ENCODE measurements at regions not wholly inside any gene's neighbourhood (a gene's known extent, or its start where the extent isn't known, plus 50 kb on each side); places are given as distances from the start of the nearest gene placed in this dataset.

DNA sequence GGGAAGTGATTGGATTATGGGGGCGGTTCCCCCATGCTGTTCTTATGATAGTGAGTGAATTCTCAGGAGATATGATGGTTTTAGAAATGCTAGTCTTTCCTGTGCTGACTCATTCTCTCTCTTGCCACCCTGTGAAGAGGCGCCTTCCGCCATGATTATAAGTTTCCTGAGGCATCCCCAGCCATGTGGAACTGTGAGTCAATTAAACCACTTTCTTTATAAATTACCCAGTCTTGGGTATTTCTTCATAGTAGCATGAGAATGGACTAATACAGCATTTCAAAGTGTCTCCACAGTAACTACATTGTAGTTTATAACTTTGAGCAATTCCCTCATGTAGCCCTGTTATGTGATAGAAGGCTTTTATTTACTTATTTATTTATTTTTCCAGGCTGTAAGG lies 128.8 kb upstream of the CHRNA7 start:
- no peak for DNase-seq (ENCODE audit: low spot score)
- Mint-ChIP-seq H3K27ac (no peak overlapping the region), H3K4me3 (ENCODE audit: low read depth) (no peak overlapping the region), H3K9me3 (peaks cover 8% of the 10 kb centered on the region), H3K4me1 (ENCODE audit: low read depth) (no peaks in the 10 kb centered on the region), H3K36me3 (ENCODE audit: low read depth) (no peaks in the 10 kb centered on the region), H3K27me3 (ENCODE audit: low read depth) (no peaks in the 10 kb centered on the region)
- intact Hi-C loops (cut with micrococcal nuclease): no loop called here

DNA sequence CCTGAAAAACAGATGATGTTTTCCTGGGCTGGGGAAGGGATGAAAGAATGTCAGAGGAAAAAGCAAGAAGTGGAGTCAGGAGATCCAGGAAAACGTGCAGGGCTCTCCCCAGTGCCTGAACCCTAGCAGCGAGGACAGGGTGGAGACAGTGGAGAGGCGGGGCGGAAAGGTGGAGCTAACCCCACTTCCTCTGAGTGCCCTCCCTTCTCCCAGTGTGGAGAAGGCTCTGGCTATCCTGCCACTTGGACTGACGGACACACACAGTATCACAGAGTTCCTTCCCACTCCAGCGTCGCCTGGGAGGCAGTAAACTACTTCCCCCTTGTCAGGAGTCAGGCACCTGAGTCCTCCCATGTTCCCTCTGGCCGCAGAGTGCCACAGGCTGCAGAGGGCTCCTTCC lies 125.3 kb upstream of the CHRNA7 start:
- Mint-ChIP-seq H3K36me3 (ENCODE audit: low read depth) (no peaks in the 10 kb centered on the region), H3K4me3 (ENCODE audit: low read depth) (no peak overlapping the region), H3K27me3 (ENCODE audit: low read depth) (no peaks in the 10 kb centered on the region), H3K4me1 (ENCODE audit: low read depth) (no peaks in the 10 kb centered on the region), H3K27ac (no peak overlapping the region), H3K9me3 (no peaks in the 10 kb centered on the region)
- intact Hi-C loops (cut with micrococcal nuclease): no loop called here
- no peak for DNase-seq (ENCODE audit: low spot score)

DNA sequence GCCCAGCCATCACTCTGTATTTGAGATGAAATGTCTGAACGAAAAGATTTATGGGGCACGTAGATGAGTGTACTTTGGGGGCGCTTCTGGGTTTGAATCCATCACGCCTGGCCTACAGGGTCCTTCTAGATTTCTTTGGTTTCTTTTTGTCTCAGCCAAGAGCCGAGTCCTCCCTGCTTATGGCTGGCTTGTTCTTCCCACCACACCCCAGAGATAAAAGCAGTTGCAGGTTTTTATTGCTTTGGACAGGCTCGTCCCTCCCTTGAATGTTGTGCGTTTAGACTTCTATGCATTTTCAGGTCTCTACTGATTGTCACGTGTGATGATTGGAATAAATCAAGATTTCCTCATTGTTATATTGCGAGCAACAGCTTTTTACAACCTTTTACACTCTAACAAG lies 104.8 kb upstream of the CHRNA7 start:
- DNase-seq (ENCODE audit: low spot score): no peak
- no peaks in the 10 kb centered on the region for H3K9me3 Mint-ChIP-seq
- intact Hi-C loops (cut with micrococcal nuclease): no loop called here

DNA sequence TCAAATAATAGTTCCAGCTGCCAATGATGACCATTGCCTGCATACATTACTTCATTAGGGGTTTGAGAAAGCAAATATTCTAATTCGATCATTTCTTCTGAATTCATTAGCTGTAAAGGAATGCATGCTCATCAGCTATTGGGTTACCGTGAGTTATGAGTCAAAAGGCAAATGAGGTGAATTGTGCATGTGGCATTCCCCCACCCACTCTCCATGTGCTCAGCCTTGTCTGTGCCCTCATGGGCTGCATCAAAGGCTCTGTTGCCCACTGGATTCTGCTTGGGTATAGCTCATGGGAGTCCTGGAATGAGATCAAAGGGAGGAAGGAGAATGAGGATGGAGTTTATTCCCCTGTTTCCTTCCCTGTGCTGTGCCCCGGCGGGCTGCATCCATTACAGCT lies 99.3 kb upstream of the CHRNA7 start:
- Mint-ChIP-seq H3K4me1 (ENCODE audit: low read depth) (peaks cover 3% of the 10 kb centered on the region), H3K9me3 (no peaks in the 10 kb centered on the region), H3K4me3 (ENCODE audit: low read depth) (no peak overlapping the region), H3K36me3 (ENCODE audit: low read depth) (no peaks in the 10 kb centered on the region), H3K27me3 (ENCODE audit: low read depth) (no peaks in the 10 kb centered on the region), H3K27ac (no peak overlapping the region)
- DNase-seq (ENCODE audit: low spot score): no peak
- intact Hi-C loops (cut with micrococcal nuclease): no loop called here

More for the DNA sequence above, 104.8 kb upstream of the CHRNA7 start:
- no peaks in the 10 kb centered on the region for H3K4me1 Mint-ChIP-seq (ENCODE audit: low read depth)
- H3K4me3 Mint-ChIP-seq (ENCODE audit: low read depth): no peak overlapping the region
- no peak overlapping the region for H3K27ac Mint-ChIP-seq
- no peaks in the 10 kb centered on the region for H3K27me3 Mint-ChIP-seq (ENCODE audit: low read depth)
- H3K36me3 Mint-ChIP-seq (ENCODE audit: low read depth): no peaks in the 10 kb centered on the region

DNA sequence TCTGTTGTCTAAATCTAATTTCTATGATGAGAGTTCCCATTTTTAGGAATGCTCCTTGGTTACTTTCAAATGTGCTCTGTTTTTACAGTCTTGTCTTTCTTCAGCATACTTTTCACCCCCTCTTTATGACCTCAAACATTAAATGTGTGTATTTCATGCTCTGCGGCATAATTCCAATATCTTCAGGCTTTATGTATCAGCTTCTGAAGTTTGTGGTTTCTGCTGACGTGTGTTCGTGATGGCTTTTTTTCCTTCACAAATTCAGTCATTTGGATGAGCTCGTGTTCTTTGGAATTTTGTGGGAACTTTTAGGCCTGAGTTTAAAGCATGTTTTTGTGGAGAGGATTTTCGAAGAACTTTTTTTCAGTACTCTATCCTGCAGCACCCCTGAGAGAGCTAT lies 97.7 kb upstream of the CHRNA7 start:
- peaks cover 3% of the 10 kb centered on the region for H3K4me1 Mint-ChIP-seq (ENCODE audit: low read depth)
- H3K9me3 Mint-ChIP-seq: no peaks in the 10 kb centered on the region
- intact Hi-C loops (cut with micrococcal nuclease): no loop called here
- H3K27me3 Mint-ChIP-seq (ENCODE audit: low read depth): no peaks in the 10 kb centered on the region
- no peak for DNase-seq (ENCODE audit: low spot score)
- no peaks in the 10 kb centered on the region for H3K36me3 Mint-ChIP-seq (ENCODE audit: low read depth)
- no peak overlapping the region for H3K4me3 Mint-ChIP-seq (ENCODE audit: low read depth)
- H3K27ac Mint-ChIP-seq: no peak overlapping the region

DNA sequence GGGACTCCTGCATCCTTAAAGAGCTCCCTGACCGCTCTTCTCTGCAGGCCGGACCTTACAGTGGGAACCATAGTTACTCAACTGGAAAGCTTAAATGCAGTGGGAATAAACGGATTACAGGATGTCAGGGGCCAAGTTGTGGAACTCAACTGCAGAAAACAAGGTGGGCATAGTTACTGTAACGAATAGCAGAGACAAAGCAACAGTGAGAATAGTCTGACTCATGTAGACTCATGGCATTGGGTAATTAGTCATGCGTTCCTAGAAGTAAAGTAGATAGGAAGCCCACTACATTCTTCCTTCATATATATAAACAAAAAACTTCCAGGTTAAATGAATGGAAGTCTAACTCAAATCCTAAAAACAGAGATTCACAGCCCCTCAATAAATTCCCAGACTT lies 95.5 kb upstream of the CHRNA7 start:
- Mint-ChIP-seq H3K9me3 (no peaks in the 10 kb centered on the region), H3K36me3 (ENCODE audit: low read depth) (no peaks in the 10 kb centered on the region), H3K4me1 (ENCODE audit: low read depth) (peaks cover 3% of the 10 kb centered on the region), H3K27me3 (ENCODE audit: low read depth) (peaks cover 3% of the 10 kb centered on the region), H3K27ac (no peak overlapping the region), H3K4me3 (ENCODE audit: low read depth) (no peak overlapping the region)
- DNase-seq (ENCODE audit: low spot score): no peak
- intact Hi-C loops (cut with micrococcal nuclease): no loop called here

DNA sequence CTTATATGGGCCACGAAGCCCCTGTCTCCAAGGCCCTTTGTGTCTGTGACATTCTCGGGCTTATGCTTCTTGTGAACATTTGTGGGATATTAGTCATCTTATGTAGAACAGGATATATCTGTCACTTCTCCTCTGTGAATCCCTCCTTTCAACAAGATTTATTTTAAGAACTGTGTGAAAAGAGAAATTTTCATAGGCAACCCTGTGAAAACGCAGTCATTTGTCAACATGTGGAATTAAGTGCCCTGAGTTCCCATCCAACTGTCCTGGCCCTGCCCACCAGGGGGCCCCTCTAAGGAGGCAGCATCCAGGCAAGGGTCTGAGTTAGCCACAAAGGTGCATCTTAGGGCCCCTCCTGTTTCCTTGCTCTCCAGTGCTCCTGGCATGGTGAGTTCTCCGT lies 76.8 kb upstream of the CHRNA7 start:
- Mint-ChIP-seq H3K36me3 (ENCODE audit: low read depth) (no peaks in the 10 kb centered on the region), H3K4me3 (ENCODE audit: low read depth) (no peak overlapping the region), H3K4me1 (ENCODE audit: low read depth) (no peaks in the 10 kb centered on the region), H3K27me3 (ENCODE audit: low read depth) (no peaks in the 10 kb centered on the region), H3K27ac (no peak overlapping the region), H3K9me3 (peaks cover 8% of the 10 kb centered on the region)
- intact Hi-C loops (cut with micrococcal nuclease): no loop called here
- no peak for DNase-seq (ENCODE audit: low spot score)

DNA sequence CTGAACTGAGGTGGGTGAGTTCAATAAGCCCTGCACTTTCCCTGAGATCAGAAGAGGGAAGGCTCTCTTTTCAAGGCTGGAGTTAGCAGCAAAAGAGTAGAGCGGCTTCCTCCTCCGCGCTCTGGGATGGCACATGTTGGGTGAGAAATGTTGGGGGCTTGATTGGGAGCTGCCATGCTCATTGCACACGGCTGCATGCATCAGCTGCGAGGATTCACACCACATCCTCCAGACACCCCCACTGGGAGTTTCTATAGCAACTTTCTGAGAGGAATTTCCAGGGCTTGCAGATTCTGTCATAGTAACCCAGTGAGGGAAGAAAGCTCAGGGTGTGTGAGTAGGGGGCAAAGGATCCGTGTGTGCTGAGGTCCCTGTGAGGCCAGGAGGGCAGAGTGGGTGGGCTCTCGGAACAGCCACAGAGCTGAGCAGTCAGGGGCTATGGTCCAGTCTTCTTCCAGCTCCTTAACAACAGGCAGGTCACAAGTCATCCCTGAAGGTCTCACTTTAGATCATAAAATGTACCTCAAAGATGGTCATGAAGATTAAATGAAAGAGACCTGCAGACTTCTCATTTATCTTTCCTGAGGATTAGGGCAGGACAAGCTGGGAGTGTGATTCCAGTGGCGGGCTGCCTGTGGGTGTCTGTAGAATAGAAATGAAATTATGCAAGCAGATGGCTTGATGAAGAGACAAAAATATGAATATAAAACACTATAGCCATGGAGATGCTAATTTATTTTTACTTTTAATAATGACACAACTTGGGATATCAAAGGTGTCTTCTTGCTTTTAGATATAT lies 75.7 kb upstream of the CHRNA7 start:
- H3K27ac Mint-ChIP-seq: no peak overlapping the region
- H3K4me3 Mint-ChIP-seq (ENCODE audit: low read depth): no peak overlapping the region
- DNase-seq (ENCODE audit: low spot score): no peak
- no peaks in the 10 kb centered on the region for H3K36me3 Mint-ChIP-seq (ENCODE audit: low read depth)
- intact Hi-C loops (cut with micrococcal nuclease): no loop called here
- H3K27me3 Mint-ChIP-seq (ENCODE audit: low read depth): no peaks in the 10 kb centered on the region
- H3K4me1 Mint-ChIP-seq (ENCODE audit: low read depth): no peaks in the 10 kb centered on the region
- peaks cover 14% of the 10 kb centered on the region for H3K9me3 Mint-ChIP-seq

DNA sequence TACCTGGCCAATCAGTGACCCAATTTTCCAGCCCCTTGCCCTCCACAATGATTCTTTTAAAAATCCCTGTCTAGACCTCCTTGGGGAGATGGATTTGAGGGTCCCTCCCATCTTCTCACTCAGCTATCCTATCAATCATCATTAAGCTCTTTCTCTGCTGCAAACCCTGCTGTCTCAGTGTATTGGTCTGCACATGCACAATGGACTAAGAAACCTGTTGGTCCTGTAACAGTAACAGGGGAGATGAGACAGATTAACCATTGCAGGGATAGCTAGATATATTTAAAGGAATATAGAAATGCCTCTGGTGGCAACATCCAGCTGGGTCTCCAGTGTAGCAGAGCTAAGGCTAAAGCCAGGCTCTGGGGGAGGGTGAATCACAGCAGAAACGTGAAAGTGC lies 74.6 kb upstream of the CHRNA7 start:
- intact Hi-C loops (cut with micrococcal nuclease): no loop called here
- Mint-ChIP-seq H3K27ac (no peak overlapping the region), H3K4me1 (ENCODE audit: low read depth) (no peaks in the 10 kb centered on the region), H3K27me3 (ENCODE audit: low read depth) (no peaks in the 10 kb centered on the region), H3K4me3 (ENCODE audit: low read depth) (no peak overlapping the region), H3K9me3 (peaks cover 15% of the 10 kb centered on the region), H3K36me3 (ENCODE audit: low read depth) (no peaks in the 10 kb centered on the region)
- no peak for DNase-seq (ENCODE audit: low spot score)

DNA sequence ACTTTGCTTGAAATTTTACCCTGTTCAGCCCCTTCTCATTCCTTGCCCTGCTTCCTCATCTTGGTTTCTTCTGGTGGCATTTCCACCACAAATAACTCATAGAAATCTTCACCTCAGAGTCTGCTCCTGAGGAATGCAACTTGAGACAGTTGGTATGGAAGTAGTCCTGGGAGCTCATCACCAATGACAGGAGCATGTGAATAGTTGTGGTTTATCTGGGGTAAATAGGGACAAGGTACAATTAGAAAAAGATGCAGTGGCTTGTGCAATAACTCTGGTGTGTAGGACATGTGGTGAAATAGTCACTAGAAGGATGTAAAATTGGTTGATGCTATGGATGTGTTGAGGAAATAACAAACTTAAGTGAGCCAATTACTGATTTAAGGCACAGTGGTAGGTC lies 72.7 kb upstream of the CHRNA7 start:
- Mint-ChIP-seq H3K27ac (no peak overlapping the region), H3K36me3 (ENCODE audit: low read depth) (no peaks in the 10 kb centered on the region), H3K27me3 (ENCODE audit: low read depth) (no peaks in the 10 kb centered on the region), H3K4me1 (ENCODE audit: low read depth) (no peaks in the 10 kb centered on the region), H3K9me3 (peaks cover 15% of the 10 kb centered on the region), H3K4me3 (ENCODE audit: low read depth) (no peak overlapping the region)
- no peak for DNase-seq (ENCODE audit: low spot score)
- intact Hi-C loops (cut with micrococcal nuclease): no loop called here

DNA sequence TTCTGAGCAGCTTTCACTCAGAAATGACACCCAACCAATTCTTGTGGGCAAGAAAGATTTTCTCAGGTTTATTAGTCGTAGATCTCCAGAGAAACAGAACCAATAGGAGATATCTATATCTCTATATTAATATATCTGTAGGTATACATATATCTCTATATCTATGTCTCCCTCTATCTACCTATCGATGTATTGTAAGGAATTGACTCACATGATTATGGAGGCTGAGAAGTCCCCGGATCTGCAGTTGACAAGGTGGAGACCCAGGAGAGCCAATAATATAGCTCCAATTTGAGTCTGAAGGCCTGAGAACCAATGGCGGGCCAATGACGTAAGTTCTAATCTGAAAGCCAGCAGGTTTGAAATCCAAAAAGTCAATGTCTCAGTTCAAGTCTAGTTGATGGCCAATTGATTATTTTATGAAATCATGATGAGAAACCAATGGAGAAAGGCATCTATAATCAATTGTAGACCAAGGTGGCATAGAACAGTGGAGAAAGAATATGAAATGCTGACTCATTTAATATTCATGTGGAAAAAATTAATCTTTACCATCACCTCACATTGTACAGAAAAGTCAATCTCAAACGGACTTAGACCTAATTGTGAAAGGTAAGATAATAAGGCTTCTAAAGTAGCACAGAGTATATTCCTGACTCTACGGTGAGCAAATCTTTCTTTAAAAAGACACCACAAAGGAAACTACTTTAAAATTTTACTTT lies 65.6 kb upstream of the CHRNA7 start:
- Mint-ChIP-seq H3K9me3 (no peaks in the 10 kb centered on the region), H3K36me3 (ENCODE audit: low read depth) (no peaks in the 10 kb centered on the region), H3K4me3 (ENCODE audit: low read depth) (no peak overlapping the region), H3K4me1 (ENCODE audit: low read depth) (no peaks in the 10 kb centered on the region), H3K27me3 (ENCODE audit: low read depth) (no peaks in the 10 kb centered on the region), H3K27ac (no peak overlapping the region)
- no peak for DNase-seq (ENCODE audit: low spot score)
- intact Hi-C loops (cut with micrococcal nuclease): no loop called here

DNA sequence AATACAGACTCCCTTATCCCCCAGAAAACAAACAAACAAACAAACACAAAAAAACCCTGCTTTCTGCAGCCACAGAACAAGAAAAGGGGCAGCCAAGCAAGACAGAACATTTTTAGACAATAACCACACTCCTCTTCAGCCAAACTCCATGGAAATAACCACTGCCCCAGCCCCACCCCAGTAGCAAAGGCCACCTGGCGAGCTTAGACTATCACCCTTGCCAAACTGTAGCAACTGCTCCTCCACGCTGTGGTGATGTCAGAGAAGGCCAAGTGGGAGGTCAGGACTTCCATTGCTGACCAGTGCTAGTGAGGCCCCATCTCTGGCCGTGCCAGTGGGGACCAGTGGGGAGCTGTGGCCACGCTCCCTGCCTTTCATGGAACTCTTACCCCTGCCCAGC lies 60.3 kb upstream of the CHRNA7 start:
- H3K4me1 Mint-ChIP-seq (ENCODE audit: low read depth): peaks cover 1% of the 10 kb centered on the region
- no peaks in the 10 kb centered on the region for H3K27me3 Mint-ChIP-seq (ENCODE audit: low read depth)
- no peaks in the 10 kb centered on the region for H3K36me3 Mint-ChIP-seq (ENCODE audit: low read depth)
- DNase-seq (ENCODE audit: low spot score): no peak
- no peak overlapping the region for H3K27ac Mint-ChIP-seq
- H3K9me3 Mint-ChIP-seq: no peaks in the 10 kb centered on the region
- no peak overlapping the region for H3K4me3 Mint-ChIP-seq (ENCODE audit: low read depth)
- intact Hi-C loops (cut with micrococcal nuclease): no loop called here

DNA sequence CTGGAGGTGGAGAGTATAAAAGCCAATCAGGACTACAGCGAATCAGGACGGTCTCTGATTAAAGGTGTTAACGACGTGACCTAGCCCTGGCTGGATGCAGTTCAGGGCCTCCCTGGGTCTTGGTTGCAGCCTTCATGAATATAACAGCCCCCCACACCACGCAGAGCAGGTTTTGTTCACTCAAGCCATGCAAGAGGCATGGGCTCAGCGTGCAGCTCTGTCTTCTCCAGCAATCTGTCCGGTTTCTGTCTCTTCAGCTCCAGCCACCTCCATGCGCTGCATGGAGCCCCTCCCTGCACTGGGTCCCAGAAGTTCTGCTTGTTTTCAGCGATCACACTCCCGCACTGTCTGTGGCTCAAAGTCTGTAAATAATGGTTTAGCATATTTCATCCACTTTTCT lies 57.1 kb upstream of the CHRNA7 start:
- DNase-seq (ENCODE audit: low spot score): no peak
- Mint-ChIP-seq H3K4me1 (ENCODE audit: low read depth) (peaks cover 2% of the 10 kb centered on the region), H3K27me3 (ENCODE audit: low read depth) (peaks cover 1% of the 10 kb centered on the region), H3K9me3 (no peaks in the 10 kb centered on the region), H3K36me3 (ENCODE audit: low read depth) (no peaks in the 10 kb centered on the region), H3K4me3 (ENCODE audit: low read depth) (no peak overlapping the region), H3K27ac (no peak overlapping the region)
- intact Hi-C loops (cut with micrococcal nuclease): no loop called here
